ENCODE measurements at regions not wholly inside any gene's neighbourhood (a gene's known extent, or its start where the extent isn't known, plus 50 kb on each side); places are given as distances from the start of the nearest gene placed in this dataset.
"Not testable (repeated sequence)": the region's sequence is repeated elsewhere in the genome, so short reads cannot be mapped to it uniquely, and the experiment has no call there.

DNA sequence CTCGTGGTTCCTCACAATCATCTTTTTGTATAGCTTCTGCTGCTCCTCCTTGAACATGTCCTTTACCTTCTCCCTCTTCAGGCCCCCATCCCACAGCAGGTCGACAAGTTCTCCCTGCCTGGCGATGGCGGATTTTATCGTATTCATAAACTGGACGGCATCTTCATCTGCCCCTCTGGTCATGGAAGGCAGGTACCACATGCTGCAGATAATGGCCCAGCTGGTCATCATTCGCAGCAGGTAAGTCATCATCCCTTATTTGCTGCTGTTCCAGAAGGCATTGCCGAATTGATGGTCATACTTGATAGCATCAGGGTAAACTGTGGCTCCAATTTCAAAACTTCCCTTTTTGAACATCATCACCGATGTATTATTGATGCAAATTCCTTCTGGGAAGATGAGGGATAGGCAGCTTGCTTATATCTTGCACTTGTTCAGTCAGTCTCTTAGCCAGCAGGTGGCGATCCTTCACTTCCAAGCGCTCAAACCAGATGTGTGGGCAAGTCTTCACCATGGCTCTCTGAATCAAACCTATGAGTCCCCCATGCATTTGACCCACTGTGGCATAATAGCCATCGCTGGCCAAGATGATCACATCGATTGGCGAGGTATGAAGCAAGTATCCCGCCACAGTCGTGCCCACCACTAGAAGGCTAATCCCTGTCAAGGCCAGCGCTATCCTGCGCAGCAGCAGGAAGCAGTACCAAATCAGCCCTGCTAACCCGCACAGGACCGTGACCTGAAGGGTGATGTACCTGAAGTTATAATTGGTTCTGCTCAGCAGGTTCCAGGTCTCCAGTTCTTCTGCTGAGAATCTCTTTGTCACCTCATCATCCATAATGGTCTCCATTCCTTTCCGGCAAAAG lies 381.5 kb upstream of the STXBP6 start:
- DNase-seq, result no peak

DNA sequence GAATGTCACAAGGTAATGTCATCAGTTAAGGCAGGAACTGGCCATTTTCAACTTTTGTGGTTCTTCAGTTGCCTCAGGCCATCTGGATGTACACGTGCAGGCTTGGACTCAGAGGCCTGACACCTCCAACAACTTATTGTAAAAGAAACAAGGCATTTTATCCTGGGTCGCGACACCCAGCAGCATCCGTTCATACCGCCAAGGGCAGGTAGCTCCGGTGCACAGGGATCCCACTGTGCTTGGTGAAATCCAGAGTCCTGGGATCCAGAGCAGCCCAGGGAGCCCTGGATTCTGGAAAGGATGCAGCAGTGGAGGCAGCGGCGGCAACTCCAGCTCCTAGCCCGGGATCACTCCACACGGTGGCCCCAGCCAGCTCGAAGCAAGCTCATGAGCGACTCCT lies 380.9 kb upstream of the STXBP6 start:
- no peak for DNase-seq

DNA sequence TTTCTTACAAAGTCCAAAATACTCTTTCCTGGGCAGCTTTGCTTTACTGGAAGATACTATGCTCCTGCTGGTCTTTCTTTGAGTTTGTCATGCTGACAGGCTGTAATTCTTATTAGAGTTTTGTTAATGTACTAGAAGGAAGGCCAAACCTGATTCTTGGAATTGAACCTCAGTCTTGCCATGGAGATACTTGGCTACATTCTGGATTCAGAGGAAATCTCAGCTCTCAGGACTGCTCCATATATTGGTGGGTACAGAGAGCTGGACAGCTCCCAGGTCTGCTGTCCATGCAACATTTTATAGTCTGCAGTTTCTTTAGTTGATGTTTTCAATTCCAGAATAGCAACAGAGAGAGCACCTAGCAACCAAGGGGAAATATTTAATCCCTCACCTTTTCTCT lies 363.1 kb upstream of the STXBP6 start:
- DNase-seq, result no peak

DNA sequence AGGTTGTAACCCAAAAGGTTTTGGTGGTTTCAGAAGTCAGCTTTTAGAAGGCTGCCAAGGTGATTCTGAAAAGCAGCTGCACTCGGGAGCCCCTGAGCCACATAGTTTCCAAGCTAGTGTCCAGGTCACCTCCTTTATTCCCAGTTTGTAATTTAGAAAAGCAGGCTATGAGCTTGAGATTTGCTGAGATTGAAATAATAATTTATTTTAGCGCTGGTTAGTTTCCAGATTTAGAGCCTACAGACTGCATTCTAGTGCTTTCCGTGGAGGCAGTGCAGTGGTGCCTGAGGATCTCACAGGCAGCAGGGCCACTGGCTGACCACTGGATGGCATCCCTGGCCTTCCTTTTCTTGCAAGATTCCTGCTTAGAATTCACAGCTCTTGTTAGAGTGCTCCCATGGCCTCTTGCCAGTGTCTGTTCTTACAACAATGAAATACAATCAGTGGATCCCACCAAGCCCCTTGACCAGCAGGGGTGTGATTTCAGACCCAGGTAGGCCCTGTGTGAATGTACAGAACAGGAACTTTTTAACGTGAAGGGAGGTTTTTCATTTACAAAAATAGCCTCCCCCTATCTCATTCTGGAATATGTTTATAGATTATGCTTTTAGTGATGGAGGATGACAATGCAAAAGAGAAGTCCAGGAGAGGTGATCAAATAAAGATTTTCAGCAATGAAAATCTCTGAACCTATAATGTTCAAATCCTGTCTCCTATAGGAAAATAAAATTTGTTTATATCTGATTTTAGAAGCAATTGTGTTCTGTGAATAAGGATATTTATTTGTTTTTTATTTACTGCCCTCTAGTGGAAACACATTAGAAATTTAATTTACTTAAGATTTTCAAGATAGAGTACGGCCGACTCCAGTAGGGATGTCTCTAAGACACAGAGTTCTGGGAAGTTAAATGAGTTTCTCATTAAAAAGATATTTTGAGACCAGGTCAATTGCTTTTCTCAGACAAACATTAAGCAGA lies 362.1 kb upstream of the STXBP6 start:
- DNase-seq, result peak; percentile 37 to 42

DNA sequence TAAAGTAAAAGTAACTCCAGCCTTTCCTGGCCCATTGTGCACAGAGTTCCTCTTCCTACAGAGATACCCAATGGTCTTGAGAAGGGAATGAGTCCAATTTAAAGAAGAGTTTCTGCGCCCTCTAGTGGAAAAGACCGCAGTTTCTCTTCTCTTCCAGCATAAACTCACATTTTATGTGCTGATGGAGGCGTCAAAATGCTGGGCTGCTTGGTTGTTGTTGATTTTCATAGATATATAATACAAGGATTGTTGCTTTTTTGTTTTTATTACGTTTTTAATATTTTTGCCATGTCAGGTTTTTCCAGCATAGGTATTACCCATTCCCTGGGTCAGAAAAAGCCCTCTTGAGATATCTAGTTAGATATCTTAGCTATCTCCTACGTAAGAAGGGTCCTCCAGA lies 356.9 kb upstream of the STXBP6 start:
- peak in 1 of 2 experiments; percentile 17 for DNase-seq

DNA sequence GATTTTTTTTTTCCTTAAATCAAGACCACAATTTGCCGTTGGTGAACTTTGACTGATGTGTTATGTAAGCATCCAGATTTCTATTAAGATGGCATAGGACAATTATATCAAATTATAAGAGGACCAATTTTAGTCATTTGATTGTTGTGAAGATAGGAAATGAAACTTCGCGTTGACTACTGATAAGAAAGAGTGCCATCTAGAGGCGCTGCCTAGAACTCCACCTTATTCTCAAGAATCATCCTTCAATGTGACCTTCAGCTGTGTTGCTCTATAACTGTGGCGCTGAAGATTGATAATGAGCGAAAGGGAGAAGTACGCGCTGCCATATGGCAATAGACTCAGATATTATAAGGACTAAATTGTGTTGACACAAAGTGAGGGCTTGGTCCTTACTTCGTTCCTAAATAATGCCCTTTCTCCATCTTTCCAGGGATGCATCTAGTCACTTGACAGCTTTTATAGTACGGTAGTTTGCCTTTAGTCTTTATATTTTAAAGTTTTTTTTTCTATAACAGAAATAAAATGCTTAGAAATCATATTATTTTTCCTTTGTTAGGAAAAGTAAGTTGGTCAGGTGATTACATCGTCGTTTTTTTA lies 350.8 kb upstream of the STXBP6 start:
- DNase-seq, result peak; percentile 6 to 30

DNA sequence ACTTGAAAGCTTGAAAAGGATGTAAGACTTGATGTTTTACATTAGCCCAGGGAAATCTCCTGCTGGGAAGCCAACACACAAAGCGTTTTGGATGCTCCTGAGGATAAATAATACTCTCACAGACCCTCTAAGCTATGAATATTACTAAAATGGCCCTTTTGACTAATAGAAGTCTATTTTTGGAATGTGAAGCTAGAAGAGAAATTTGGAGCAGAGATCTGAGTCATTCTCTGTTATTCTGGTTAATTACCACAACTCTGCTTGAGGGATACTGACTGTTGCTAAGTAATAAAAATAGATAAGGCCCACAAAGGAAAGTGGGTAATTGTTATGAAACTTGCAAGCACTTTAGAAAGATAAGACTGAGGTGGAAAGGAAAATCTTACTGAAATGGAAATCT lies 346.2 kb upstream of the STXBP6 start:
- no peak for DNase-seq

DNA sequence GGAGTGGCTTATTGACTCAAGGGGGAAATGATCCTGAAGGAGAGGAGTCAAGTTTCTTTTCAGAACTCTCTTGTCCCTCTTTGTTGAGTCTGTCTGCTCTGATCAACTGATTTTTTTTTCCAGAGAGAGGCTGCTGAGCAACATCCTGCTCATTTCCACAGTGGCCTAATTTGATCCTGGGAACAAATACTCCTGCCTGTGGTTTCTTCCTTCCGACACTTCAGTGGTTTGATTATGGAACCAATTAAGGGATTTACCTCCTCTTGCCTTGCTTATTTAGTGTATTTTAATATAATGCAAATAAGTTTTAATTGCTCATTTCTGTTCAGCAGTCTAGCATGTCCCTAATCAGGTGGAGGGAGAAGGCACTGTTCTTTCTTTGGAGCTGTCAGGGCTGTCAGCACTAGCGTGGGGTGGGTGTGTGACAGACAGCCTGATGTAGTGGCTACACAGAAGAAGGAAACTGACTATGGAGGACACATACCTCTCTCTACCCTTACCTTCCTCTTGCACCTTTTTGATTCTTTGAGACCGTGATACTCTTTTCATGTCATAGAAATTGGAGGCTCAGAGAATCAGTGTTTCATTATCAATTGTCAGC lies 344.9 kb upstream of the STXBP6 start:
- no peak for DNase-seq

DNA sequence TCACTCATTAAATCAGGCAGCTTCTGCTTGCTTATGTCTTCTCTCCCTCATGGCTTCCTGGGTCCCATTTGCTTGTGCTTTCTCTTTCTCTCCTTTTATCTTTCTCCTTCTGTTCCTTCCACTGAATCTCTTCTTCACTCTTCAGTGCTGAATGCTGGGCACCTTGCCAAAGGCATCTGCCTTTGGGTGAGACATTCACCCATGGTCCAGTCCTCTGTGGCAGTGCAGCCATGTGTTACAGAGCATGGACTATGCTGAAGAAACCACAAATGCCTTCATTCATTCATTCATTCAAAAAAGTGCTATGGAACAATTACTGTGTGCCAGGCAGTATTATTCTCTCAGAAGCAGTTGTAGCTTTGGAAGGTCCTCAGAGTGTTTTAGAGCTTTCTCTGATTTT lies 344.4 kb upstream of the STXBP6 start:
- no peak for DNase-seq

DNA sequence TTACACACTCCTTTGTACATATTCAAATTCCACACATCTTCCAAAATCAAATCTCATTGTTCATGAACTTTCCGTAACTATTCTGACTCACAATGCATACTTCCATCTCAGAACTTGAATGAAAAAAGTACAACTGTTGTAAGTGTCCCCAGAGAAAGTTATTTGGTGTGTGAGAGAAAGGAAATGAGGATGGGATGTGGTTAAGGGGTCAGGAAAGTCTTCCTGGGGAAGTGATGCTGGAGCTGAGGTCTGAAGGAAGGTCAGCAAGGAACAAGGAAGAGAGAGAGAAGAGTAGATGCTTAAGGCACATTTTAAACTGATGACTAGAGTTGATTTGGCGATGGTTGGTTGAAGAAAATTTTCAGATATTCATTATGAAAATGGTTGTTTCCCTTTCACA lies 340.0 kb upstream of the STXBP6 start:
- DNase-seq, result no peak

DNA sequence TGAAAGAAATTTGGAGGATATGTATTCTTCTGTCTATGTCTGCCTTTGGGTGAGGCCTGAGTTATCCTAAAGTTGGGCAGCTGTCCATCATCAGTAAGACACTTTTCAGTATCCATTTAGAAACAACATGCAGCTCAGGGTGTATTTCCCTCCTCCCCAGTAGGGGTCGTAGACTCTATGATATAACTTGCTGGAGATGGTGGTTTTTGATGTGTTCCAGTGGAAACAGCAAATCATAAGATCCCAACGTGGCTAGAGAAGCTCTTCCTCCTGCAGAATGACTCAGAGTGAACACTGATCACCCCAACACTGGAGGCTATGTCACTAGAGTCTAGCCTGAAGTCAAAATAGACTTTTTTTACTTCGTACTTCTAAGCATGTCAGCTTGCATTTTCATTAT lies 331.6 kb upstream of the STXBP6 start:
- no peak for DNase-seq

DNA sequence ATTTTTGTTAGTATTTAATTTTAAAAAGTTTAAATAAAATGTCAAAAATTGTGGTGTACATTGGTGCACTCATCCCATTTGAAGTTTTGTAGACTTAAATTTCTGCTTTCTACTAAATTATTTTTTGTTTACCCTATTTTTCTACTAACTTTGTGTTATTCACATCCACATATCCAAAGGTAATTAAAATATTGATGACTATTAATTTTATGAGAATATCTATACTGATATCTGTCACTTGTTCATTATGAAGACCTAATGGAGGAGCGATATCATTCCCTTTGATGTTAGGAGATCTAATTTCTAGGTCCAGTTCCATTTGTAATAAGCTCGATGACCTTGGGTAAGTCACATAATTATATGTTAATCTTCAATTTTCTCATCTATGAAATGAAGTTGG lies 325.7 kb upstream of the STXBP6 start:
- DNase-seq, result no peak

DNA sequence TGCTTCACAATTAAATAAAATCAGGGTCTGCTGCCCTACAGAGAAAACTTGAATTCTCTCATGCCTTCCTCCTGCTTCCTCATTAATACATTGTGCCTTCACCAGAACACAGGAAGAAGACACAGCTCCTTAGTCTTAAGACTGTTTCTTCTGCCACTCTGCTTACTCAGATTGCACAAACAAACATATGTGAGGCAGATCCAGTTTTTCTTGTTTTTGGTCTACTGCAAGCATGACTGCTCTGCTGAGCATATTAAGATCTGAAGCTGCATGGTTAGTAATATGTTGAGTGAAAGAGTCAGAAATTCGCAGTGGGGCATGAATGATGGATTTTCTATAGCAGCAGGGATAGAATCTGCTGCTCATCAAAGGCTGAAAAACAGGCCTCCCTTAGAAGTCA lies 321.1 kb upstream of the STXBP6 start:
- no peak for DNase-seq

DNA sequence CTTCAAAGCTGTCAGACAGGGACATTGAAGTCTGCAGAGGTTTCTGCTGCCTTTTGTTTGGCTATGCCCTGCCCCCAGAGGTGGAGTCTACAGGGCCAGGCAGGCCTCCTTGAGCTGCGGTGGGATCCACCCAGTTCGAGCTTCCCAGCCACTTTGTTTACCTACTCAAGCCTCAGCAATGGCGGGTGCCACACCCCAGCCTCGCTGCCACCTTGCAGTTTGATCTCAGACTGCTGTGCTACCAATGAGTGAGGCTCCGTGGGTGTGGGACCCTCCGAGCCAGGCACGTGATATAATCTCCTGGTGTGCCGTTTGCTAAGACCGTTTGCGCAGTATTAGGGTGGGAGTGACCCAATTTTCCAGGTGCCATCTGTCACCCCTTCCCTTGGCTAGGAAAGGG lies 320.1 kb upstream of the STXBP6 start:
- DNase-seq, result not testable (repeated sequence)

DNA sequence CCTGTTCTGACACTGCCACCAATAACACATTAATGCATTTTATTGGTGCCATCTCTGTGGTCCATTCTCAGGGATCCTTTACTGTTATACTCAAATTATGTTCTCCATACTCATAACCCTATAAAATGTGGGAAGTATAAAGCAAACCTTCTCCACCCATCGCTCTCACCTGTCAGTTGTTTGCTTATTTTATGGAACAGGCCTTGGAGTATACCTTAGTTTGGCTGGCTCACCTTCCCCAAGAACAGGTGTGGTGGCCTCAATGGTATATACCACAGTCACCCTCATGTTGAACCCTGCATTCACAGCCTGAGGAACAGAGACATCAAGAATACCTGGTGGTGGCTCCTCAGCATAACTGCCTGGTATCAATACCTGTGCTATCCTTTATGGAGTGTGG lies 308.4 kb upstream of the STXBP6 start:
- DNase-seq, result no peak

DNA sequence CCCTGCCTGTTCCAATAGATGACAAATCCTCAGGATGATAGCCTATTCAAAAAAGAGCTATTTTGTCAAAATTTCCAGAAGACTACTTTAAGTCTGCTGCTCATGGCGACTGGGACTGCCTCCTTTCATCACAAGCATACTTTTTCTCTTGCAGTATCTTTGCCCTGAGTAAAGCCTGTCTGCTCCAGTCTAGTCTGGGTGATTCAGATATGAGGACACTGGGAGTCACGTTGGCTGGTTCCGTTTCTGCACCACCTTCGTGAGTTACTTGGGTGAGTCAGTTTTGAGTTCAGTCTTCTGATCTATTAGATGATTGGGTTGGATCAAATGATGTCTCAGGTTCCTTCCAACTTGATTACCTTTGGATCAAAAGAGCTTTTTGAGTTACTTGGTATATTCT lies 301.3 kb upstream of the STXBP6 start:
- DNase-seq, result no peak

DNA sequence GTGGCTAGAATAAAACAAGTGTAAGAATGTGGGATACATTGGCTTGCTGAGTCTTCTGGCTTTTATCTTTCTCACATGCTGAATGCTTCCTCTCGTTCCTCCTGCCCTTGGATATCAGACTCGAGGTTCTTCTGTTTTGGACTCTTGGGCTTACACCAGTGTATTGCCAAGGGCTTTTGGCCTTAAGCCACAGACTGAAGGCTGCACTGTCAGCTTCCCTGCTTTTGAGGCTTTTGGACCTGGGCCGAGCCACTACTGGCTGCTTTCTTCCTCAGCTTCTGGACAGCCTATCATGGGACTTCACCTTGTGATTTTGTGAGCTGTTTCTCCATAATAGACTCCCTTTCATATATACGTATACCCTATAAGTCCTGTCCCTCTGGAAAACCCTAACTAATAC lies 300.9 kb upstream of the STXBP6 start:
- no peak for DNase-seq

DNA sequence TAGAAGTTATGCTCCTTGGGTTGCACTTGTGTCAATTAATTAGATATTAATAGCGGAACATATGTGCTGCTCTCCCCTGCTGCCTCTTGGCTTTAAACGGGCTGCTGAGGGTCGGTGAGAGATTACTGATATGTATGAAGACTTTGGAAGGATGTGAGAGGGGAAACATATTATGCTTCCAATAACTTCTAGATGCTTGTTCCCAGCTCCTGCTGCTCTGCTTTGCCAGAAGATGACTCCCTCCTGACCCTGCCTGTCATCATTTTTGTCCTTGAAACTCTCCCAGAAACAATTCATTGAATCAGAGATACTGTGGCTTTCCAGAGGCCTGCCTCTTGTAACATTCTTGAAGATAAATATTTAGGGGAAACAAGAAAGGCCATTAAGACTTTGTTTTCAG lies 300.1 kb upstream of the STXBP6 start:
- DNase-seq, result no peak

DNA sequence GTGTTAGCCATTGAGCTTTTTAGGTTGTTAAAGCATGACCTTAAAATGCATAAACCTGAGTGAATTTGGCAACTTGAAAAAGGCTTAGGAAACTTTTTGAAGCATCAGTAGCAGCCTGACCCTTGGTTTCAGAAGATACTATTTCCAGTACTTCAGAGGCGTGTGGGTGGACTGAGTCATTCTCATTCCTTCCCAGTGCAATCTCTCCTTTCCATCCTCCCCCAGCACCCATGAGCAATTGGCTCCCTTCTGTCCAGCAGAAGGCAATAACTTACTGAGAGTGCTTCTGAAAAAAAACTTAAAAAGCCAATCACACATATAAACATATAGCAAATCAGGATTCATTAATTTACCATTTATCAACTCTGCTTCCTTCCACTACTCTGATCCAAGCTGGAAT lies 299.3 kb upstream of the STXBP6 start:
- DNase-seq, result no peak

DNA sequence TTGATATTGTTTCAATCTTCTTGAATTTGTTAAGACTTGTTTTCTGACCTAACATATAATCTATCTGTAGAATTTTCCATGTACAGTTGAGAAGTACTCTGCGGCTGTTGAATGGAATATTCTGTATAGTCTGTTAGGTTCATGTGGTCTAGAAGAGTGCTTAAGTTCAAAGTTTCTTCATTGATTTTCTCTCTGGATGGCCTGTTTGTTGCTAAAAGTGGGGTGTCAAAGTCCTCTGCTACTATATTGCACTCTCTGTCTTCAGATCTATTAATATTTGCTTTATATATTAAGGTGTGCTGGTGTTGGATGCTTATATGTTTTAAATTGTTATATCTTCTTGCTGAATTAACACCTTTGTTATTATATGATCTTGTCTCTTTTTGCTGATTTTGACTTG lies 290.9 kb upstream of the STXBP6 start:
- no peak for DNase-seq

DNA sequence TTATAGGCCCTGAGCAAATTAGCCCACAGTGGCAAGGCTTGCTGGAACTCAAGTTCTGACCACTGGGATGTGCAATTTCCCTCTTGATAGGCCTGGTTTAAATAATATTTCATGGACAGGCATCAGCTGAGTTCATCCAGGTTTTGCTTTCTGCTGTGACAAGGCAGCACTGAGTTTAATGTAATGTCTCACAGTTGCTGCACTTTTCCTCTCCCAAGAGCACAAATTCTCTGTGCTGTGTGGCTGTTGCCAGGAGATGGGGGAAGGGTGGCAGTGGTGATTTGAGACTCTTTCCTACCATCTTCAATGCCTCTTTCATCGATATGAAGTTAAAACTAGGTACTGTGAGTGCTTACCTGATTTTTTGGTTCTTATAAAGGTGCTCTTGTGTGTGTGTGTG lies 272.8 kb upstream of the STXBP6 start:
- DNase-seq, result no peak

DNA sequence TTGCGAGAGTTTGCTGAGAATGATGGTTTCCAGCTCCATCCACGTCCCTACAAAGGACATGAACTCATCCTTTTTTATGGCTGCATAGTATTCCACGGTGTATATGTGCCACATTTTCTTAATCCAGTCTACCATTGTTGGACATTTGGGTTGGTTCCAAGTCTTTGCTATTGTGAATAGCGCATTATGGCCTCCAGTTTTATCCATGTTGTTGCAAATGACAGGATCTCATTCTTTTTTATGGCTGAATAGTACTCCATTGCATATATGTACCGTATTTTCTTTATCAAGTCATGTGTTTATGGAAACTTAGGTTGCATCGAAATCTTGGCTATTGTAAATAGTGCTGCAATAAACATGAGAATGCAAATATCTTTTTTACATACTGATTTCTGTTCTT lies 266.1 kb upstream of the STXBP6 start:
- DNase-seq, result not testable (repeated sequence)

DNA sequence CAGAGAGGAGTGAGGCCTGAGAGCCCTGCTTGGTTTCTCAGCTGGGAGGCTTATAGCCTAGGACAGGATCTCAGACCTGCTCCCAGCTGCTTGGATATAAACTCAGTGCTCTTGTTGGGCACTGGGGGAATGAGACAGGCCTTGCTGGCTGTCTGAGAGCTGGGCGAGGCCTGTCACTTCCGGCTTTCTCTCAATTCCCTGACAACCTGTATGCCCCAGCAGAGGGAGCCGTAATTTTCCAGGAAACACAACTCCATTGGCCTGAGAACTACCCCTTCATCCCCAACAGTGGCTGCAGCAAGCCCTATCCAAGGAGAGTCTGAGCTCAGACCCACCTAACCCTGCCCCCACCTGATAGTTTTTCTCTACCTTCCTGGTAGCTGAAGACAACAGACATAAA lies 258.3 kb upstream of the STXBP6 start:
- DNase-seq, result no peak
